ENCODE measurements at regions not wholly inside any gene's neighbourhood (a gene's known extent, or its start where the extent isn't known, plus 50 kb on each side); places are given as distances from the start of the nearest gene placed in this dataset.

GRCh38 chr3:82002986-82003642 lies 241.7 kb upstream of the GBE1 start:
- TF ChIP-seq ZFX (IDR thresholded peaks at IDR 0.05), result no peak
- TF ChIP-seq CTCF (conservative IDR thresholded peaks at IDR 0.05), result no peak
